HUES64 (cell line): ENCODE measurements at regions not wholly inside any gene's neighbourhood (a gene's known extent, or its start where the extent isn't known, plus 50 kb on each side); places are given as distances from the start of the nearest gene placed in this dataset.

ENCODE experiments used
- H3K27ac ChIP-seq: 2 replicates; pipeline ENCODE4 v1.7.0; 2013; ENCODE audit warnings: low read depth, low read length, inconsistent platforms
- H3K27me3 ChIP-seq: 2 replicates; pipeline ENCODE4 v1.6.1; 2013; ENCODE audit warnings: mild to moderate bottlenecking, low read length; ENCODE audit not compliant: insufficient read depth
- H3K36me3 ChIP-seq: 2 replicates; pipeline ENCODE4 v1.6.1; 2013; ENCODE audit warnings: mild to moderate bottlenecking, low read length; ENCODE audit not compliant: insufficient read depth
- H3K4me1 ChIP-seq: 2 replicates; pipeline ENCODE4 v1.6.1; 2013; ENCODE audit warnings: mild to moderate bottlenecking, low read length, moderate library complexity; ENCODE audit not compliant: insufficient read depth
- H3K4me3 ChIP-seq: 2 replicates; pipeline ENCODE4 v1.5.1; 2013; ENCODE audit warnings: mild to moderate bottlenecking, low read length, moderate library complexity
- H3K9ac ChIP-seq: 2 replicates; pipeline ENCODE4 v1.6.1; 2013; ENCODE audit warnings: mild to moderate bottlenecking, low read depth, low read length
- H3K9me3 ChIP-seq: 2 replicates; pipeline ENCODE4 v1.6.1; 2013; ENCODE audit warnings: low read depth, low read length; ENCODE audit not compliant: insufficient read depth
- WGBS: fragments of 150-250, 120-280 bp; methylation state at CpG from one replicate; pipeline ENCODE4 v1.1.7; 2013; ENCODE audit warnings: missing lambda C conversion rate; 5-methylcytosine and 5-hydroxymethylcytosine counted together

DNA sequence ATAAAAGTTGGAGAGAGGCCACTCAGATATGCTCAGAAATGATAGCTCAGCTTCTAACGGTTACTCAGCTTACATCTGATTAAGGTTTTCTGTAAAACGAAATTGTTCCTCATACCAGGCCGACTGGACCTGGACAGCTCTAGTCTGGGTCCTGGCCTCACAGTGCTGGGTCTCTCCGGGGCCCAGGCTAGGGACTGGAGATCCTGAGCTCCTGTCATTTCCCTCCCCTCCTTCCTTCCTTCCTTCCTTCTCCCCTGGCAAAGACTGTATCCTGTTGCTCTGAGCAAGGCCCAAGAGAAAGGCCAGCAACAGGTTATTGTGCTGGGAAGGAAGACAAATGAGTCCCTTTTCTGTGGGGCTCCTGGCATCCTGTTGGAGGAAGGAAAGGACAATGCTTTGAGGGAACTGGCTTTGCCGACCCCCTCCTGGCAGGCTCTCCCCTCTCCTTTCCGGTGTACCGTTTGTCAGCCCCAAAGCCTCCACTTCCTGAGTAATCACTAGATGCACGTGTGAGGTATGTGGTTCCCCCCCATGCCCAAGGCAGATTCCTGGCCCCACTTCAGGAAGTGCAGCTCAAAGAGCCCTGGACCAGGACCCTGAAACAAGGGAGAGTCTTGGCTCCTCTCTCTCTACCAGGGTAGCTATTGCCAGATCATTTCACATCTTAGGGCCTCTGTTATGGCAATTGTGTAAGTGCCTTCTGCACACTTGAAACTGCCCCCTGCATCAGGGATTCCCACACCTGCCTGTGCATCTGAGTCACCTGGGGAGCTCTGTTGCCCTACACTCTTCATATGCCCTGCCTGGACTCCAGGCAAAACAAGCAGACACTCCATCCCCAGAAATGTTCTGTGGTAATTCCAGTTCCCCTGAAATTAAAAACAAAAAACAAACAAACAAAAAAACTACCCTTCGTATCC, 212.7 kb upstream of the FGGY start:
- Histone ChIP-seq H3K27me3 (no peaks in the 10 kb centered on the region), H3K4me1 (peaks cover 33% of the 10 kb centered on the region), H3K27ac (peak overlapping the region; percentile 27; the same call in 1 of the 2 replicates), H3K36me3 (no peaks in the 10 kb centered on the region), H3K9ac (no peak overlapping the region), H3K9me3 (no peaks in the 10 kb centered on the region), H3K4me3 (no peak overlapping the region)
- 68% methylated on average over 8 of the region's 9 CpGs for WGBS

- Histone ChIP-seq H3K4me1 (peaks cover 24% of the 10 kb centered on the region), H3K36me3 (no peaks in the 10 kb centered on the region), H3K9ac (no peak overlapping the region), H3K9me3 (no peaks in the 10 kb centered on the region), H3K27me3 (no peaks in the 10 kb centered on the region), H3K4me3 (no peak overlapping the region), H3K27ac (no peak overlapping the region)
- 87% methylated on average over 2 of the region's 3 CpGs for WGBS
Observed at GRCh38 chr1:59085101-59085500, 211.8 kb upstream of the FGGY start.

DNA sequence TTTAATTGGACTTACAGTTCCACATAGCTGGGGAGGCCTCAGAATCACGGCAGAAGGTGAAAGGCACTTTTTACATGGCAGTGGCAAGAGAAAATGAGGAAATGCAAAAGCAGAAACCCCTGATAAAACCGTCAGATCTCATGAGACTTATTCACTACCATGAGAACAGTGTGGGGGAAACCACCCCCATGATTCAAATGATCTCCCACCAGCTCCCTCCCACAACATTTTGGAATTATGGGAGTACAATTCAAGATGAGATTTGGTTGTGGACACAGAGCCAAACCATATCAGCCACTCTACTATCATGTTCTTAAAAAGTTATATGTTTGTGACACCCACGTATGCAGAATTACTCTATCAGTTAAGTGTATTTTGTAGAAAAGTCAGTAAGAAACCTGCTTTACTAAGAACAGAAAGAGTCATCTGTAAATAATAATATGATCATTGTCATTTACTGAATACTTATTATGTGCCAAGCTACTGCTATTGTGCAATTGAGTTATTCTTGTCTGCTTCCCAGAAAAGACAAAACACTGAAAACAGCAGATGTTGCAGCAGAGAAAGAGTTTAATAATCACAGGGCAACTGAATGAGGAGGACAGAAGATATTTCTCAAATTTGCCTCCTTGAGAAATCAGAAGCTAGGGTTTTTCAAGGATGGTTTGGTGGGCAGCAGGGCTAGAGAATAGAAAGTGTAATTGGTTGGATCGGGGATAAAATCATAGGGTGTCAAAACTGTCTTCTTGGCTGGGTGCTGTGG, 207.7 kb upstream of the FGGY start:
- Histone ChIP-seq H3K27me3 (no peaks in the 10 kb centered on the region), H3K9ac (no peak overlapping the region), H3K4me1 (peaks cover 17% of the 10 kb centered on the region), H3K4me3 (no peak overlapping the region), H3K9me3 (no peaks in the 10 kb centered on the region), H3K27ac (no peak overlapping the region), H3K36me3 (no peaks in the 10 kb centered on the region)
- WGBS = 90% methylated on average over 2 of the region's 4 CpGs

- Histone ChIP-seq H3K27ac (no peak overlapping the region), H3K9me3 (no peaks in the 10 kb centered on the region), H3K4me1 (peaks cover 11% of the 10 kb centered on the region), H3K36me3 (no peaks in the 10 kb centered on the region), H3K9ac (no peak overlapping the region), H3K27me3 (no peaks in the 10 kb centered on the region), H3K4me3 (no peak overlapping the region)
- 97% methylated on average over 3 of the region's 4 CpGs for WGBS
Observed at GRCh38 chr1:59089922-59090457, 206.9 kb upstream of the FGGY start.

DNA sequence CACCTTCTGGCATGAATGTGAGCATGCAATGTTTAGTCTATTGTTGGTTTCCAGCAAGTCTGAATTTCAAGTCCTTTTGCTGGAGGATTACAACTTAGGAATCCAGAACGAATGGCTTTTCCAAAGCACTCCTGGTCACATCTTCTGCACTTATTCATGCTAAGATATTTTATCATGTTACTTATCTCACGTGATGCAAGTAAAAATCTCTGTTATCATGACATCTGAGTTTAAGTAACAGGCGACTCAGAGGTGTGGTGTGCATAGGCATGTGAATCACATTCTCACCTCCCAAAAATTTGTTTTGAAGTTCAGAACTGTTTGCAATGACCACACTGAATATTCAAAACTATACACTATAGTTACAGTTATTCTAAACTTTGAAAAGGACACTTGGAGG, 204.8 kb upstream of the FGGY start:
- Histone ChIP-seq H3K27ac (no peak overlapping the region), H3K36me3 (no peaks in the 10 kb centered on the region), H3K27me3 (no peaks in the 10 kb centered on the region), H3K4me3 (no peak overlapping the region), H3K9me3 (no peaks in the 10 kb centered on the region), H3K9ac (no peak overlapping the region), H3K4me1 (peaks cover 11% of the 10 kb centered on the region)
- 91% methylated on average over 3 of the region's 3 CpGs for WGBS

- H3K9ac ChIP-seq = no peak overlapping the region
- WGBS = 92% methylated on average over 4 of the region's 4 CpGs
- no peaks in the 10 kb centered on the region for H3K36me3 ChIP-seq
- H3K4me3 ChIP-seq = no peak overlapping the region
- no peak overlapping the region for H3K27ac ChIP-seq
- no peaks in the 10 kb centered on the region for H3K9me3 ChIP-seq
- no peaks in the 10 kb centered on the region for H3K27me3 ChIP-seq
- H3K4me1 ChIP-seq = peaks cover 11% of the 10 kb centered on the region
Observed at GRCh38 chr1:59094001-59094400, 202.9 kb upstream of the FGGY start.

GRCh38 chr1:59096501-59096900, 200.4 kb upstream of the FGGY start:
- no peak overlapping the region for H3K9ac ChIP-seq
- H3K27me3 ChIP-seq = no peaks in the 10 kb centered on the region
- WGBS = 96% methylated on average over 8 of the region's 8 CpGs
- no peak overlapping the region for H3K4me3 ChIP-seq
- H3K27ac ChIP-seq = no peak overlapping the region
- no peaks in the 10 kb centered on the region for H3K36me3 ChIP-seq
- no peaks in the 10 kb centered on the region for H3K9me3 ChIP-seq
- H3K4me1 ChIP-seq = no peaks in the 10 kb centered on the region

- H3K9ac ChIP-seq = no peak overlapping the region
- 94% methylated on average over 2 of the region's 2 CpGs for WGBS
- no peak overlapping the region for H3K27ac ChIP-seq
- H3K27me3 ChIP-seq = no peaks in the 10 kb centered on the region
- H3K4me1 ChIP-seq = no peaks in the 10 kb centered on the region
- no peaks in the 10 kb centered on the region for H3K9me3 ChIP-seq
- H3K4me3 ChIP-seq = no peak overlapping the region
- H3K36me3 ChIP-seq = no peaks in the 10 kb centered on the region
Observed at GRCh38 chr1:59098655-59099054, 198.2 kb upstream of the FGGY start.

GRCh38 chr1:59100708-59101374, 196.1 kb upstream of the FGGY start:
- no peak overlapping the region for H3K4me3 ChIP-seq
- H3K9me3 ChIP-seq = no peaks in the 10 kb centered on the region
- no peaks in the 10 kb centered on the region for H3K4me1 ChIP-seq
- no peaks in the 10 kb centered on the region for H3K27me3 ChIP-seq
- H3K27ac ChIP-seq = no peak overlapping the region
- WGBS = 86% methylated on average over 1 of the region's 1 CpG
- no peaks in the 10 kb centered on the region for H3K36me3 ChIP-seq
- H3K9ac ChIP-seq = no peak overlapping the region

DNA sequence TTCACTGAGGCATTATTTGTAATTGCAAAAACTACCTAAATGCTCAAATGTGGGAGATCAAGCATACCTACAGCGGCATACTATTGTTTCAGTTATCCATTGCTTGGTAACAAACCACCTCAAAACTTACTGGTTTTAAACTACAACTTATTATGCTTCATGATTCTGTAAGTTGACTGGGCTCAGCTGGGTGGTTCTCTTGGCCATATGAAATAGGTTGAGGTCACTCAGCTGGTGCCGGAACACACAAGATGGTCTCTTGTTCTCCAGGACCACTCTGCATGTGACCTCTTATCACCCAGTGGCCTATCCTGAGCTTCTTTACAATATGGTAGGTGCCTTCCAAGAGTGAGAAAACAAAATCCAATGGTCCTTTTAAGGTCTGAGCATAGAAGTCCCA, 195.4 kb upstream of the FGGY start:
- Histone ChIP-seq H3K9ac (no peak overlapping the region), H3K27ac (no peak overlapping the region), H3K4me3 (no peak overlapping the region), H3K27me3 (no peaks in the 10 kb centered on the region), H3K36me3 (no peaks in the 10 kb centered on the region), H3K4me1 (no peaks in the 10 kb centered on the region), H3K9me3 (no peaks in the 10 kb centered on the region)
- 78% methylated on average over 2 of the region's 2 CpGs for WGBS

- H3K36me3 ChIP-seq = no peaks in the 10 kb centered on the region
- no peak overlapping the region for H3K4me3 ChIP-seq
- 100% methylated on average over 3 of the region's 4 CpGs for WGBS
- H3K9me3 ChIP-seq = no peaks in the 10 kb centered on the region
- H3K4me1 ChIP-seq = peaks cover 12% of the 10 kb centered on the region
- no peak overlapping the region for H3K9ac ChIP-seq
- H3K27me3 ChIP-seq = no peaks in the 10 kb centered on the region
- H3K27ac ChIP-seq = no peak overlapping the region
Observed at GRCh38 chr1:59103457-59103856, 193.4 kb upstream of the FGGY start.
